A549 (cell line): ENCODE measurements at regions not wholly inside any gene's neighbourhood (a gene's known extent, or its start where the extent isn't known, plus 50 kb on each side); places are given as distances from the start of the nearest gene placed in this dataset.

Experiments used
- ATAC-seq, 2 experiments: fragments of 200-7000 bp in 1 of 2; fragments of >200 bp in 1 of 2; cut with Nextera tagmentation in 1 of 2; cut with Tn5 transposase in 1 of 2; 3 replicates each; pipeline versions ENCODE4 v1.8.0 to v1.9.1; 2018 to 2020; ENCODE audit warnings: mild to moderate bottlenecking in 1 of 2, moderate library complexity in 1 of 2
- CTCF ChIA-PET: fragments of 300-600 bp; sonication (Branson Sonifier 250); formaldehyde crosslinking; extraction: SDS; loops from one replicate; lab custom pipeline; 2021; ENCODE audit warnings: antibody characterized with exemption, inconsistent platforms; lab: Yijun Ruan, JAX
- POLR2A ChIA-PET: fragments of 350-600 bp; formaldehyde crosslinking; extraction: SDS; loops from one replicate; lab custom pipeline; 2021; ENCODE audit warnings: antibody characterized with exemption, inconsistent platforms; lab: Yijun Ruan, JAX
- DNase-seq, 2 experiments: peaks; one replicate each; pipeline versions ENCODE4 v3.0.0 to v3.0.0-alpha.2; 2011 to 2016; ENCODE audit warnings: low read depth in 1 of 2, low spot score in 1 of 2
- FAIRE-seq: peaks from 2 replicates; lab custom pipeline; 2011; peaks lifted over from hg19 to GRCh38; lab: Jason Lieb, UNC
- H3K27ac ChIP-seq, 2 experiments: fragments of >200 bp; sonication (Bioruptor Twin); formaldehyde crosslinking; 3 replicates each; pipeline ENCODE4 v1.5.1; 2016 to 2017
- H3K4me1 ChIP-seq: fragments of >200 bp; sonication (Bioruptor Twin); formaldehyde crosslinking; 3 replicates; pipeline ENCODE4 v1.6.1; 2016
- H3K4me2 ChIP-seq: fragments of >200 bp; sonication (Bioruptor Twin); formaldehyde crosslinking; 3 replicates; pipeline ENCODE4 v1.6.1; 2016
- H3K4me3 ChIP-seq: fragments of >200 bp; sonication (Bioruptor Twin); formaldehyde crosslinking; 3 replicates; pipeline ENCODE4 v1.5.1; 2016
- H3K9me3 ChIP-seq: fragments of >200 bp; sonication (Bioruptor Twin); formaldehyde crosslinking; 3 replicates; pipeline ENCODE4 v1.6.1; 2016
- ATOH8 ChIP-seq: fragments of 250-450 bp; sonication (Bioruptor Pico); IDR thresholded peaks from 2 replicates; pipeline ENCODE4 v1.5.0; 2020; ENCODE audit warnings: low read depth, mild to moderate bottlenecking, moderate library complexity
- BHLHE40 ChIP-seq: IDR thresholded peaks from 2 replicates; pipeline ENCODE4 v1.6.1; 2012; ENCODE audit warnings: low read depth, low read length, inconsistent platforms
- CEBPB ChIP-seq, 2 experiments: fragments of >200 bp in 1 of 2; sonication (Bioruptor Twin) in 1 of 2; formaldehyde crosslinking in 1 of 2; IDR thresholded peaks; 2 replicates each; pipeline ENCODE4 v1.6.1; 2012 to 2016
- CHD2 ChIP-seq: fragments of 150-350 bp; IDR thresholded peaks from 2 replicates; pipeline ENCODE4 v1.6.1; 2014; ENCODE audit warnings: low read length; ENCODE audit not compliant: partially characterized antibody
- EP300 ChIP-seq, 2 experiments: fragments of >200 bp; sonication (Bioruptor Twin); formaldehyde crosslinking; IDR thresholded peaks; 2 replicates in 1 of 2; 3 replicates in 1 of 2; pipeline ENCODE4 v1.6.1; 2016 to 2017
- ESRRA ChIP-seq: fragments of 150-350 bp; IDR thresholded peaks from 2 replicates; pipeline ENCODE4 v1.6.1; 2014; ENCODE audit warnings: mild to moderate bottlenecking, low read length, borderline replicate concordance
- FOSL2 ChIP-seq, 2 experiments: fragments of 450-650 bp in 1 of 2; fragments of >200 bp in 1 of 2; sonication (Bioruptor Twin) in 1 of 2; formaldehyde crosslinking; IDR thresholded peaks; 2 replicates each; pipeline versions ENCODE4 v1.5.0 to v1.6.1; 2016 to 2020; ENCODE audit warnings: mild to moderate bottlenecking in 1 of 2, moderate library complexity in 1 of 2
- HES2 ChIP-seq: fragments of >200 bp; sonication (Bioruptor Twin); formaldehyde crosslinking; IDR thresholded peaks from 2 replicates; pipeline ENCODE4 v1.6.1; 2016
- HOXA7 ChIP-seq: fragments of 250-450 bp; sonication (Bioruptor Pico); IDR thresholded peaks from 2 replicates; pipeline ENCODE4 v1.5.0; 2020; ENCODE audit warnings: mild to moderate bottlenecking, moderate library complexity
- HOXB5 ChIP-seq: fragments of 250-450 bp; sonication (Bioruptor Pico); IDR thresholded peaks from 2 replicates; pipeline ENCODE4 v1.5.0; 2020; ENCODE audit warnings: mild to moderate bottlenecking, moderate library complexity
- JUN ChIP-seq, 2 experiments: fragments of >200 bp; sonication (Bioruptor Twin); formaldehyde crosslinking; IDR thresholded peaks; 2 replicates in 1 of 2; 3 replicates in 1 of 2; pipeline ENCODE4 v1.6.1; 2016 to 2017
- MYC ChIP-seq: IDR thresholded peaks from 2 replicates; pipeline ENCODE4 v1.6.1; 2012; ENCODE audit warnings: mild to moderate bottlenecking, inconsistent platforms, low read length, improper control_type of control experiment, borderline replicate concordance
- NPAS2 ChIP-seq: fragments of 250-450 bp; sonication (Bioruptor Pico); IDR thresholded peaks from 2 replicates; pipeline ENCODE4 v1.8.0; 2022; ENCODE audit warnings: mild to moderate bottlenecking, moderate library complexity, borderline replicate concordance
- POLR2AphosphoS2 ChIP-seq: conservative IDR thresholded peaks from 2 replicates; pipeline ENCODE4 v1.6.1; 2012; ENCODE audit warnings: low read length, improper control_type of control experiment, inconsistent platforms
- RARB ChIP-seq: fragments of 250-450 bp; sonication (Bioruptor Pico); IDR thresholded peaks from 2 replicates; pipeline ENCODE4 v1.8.0; 2021; ENCODE audit warnings: mild to moderate bottlenecking, moderate library complexity
- RCOR1 ChIP-seq: fragments of 150-350 bp; IDR thresholded peaks from 2 replicates; pipeline ENCODE4 v1.6.1; 2014; ENCODE audit warnings: antibody characterized with exemption, low read length, low read depth
- SMC3 ChIP-seq: fragments of >200 bp; sonication (Bioruptor Twin); formaldehyde crosslinking; IDR thresholded peaks from 3 replicates; pipeline ENCODE4 v1.6.1; 2018; ENCODE audit warnings: inconsistent platforms
- SREBF2 ChIP-seq: fragments of 450-650 bp; IDR thresholded peaks from 2 replicates; pipeline ENCODE4 v1.6.1; 2014; ENCODE audit warnings: mild to moderate bottlenecking, moderate library complexity
- ZC3H11A ChIP-seq: fragments of 450-650 bp; IDR thresholded peaks from 2 replicates; pipeline ENCODE4 v1.6.1; 2014; ENCODE audit warnings: antibody characterized with exemption, mild to moderate bottlenecking
- ZFP36 ChIP-seq: fragments of 450-650 bp; IDR thresholded peaks from 2 replicates; pipeline ENCODE4 v1.6.1; 2014; ENCODE audit warnings: borderline replicate concordance; ENCODE audit not compliant: partially characterized antibody
- WGBS: methylation state at CpG from one replicate; pipeline ENCODE4 v1.1.6; 2017; ENCODE audit errors: missing lambda C conversion rate; 5-methylcytosine and 5-hydroxymethylcytosine counted together
- TF ChIP-seq, protein P1 (sequence below): fragments of 150-350 bp; IDR thresholded peaks from 2 replicates; pipeline ENCODE4 v1.6.1; 2014; ENCODE audit warnings: low read depth, mild to moderate bottlenecking, low read length
- TF ChIP-seq, protein P2 (sequence below): IDR thresholded peaks from 2 replicates; pipeline ENCODE4 v1.6.1; 2012
- TF ChIP-seq, protein P3 (sequence below): fragments of 250-450 bp; sonication (Bioruptor Pico); IDR thresholded peaks from 2 replicates; pipeline ENCODE4 v1.5.0; 2021; ENCODE audit warnings: mild to moderate bottlenecking, moderate library complexity, borderline replicate concordance

- H3K4me1 ChIP-seq, result no peaks in the 10 kb centered on the region
- ChIA-PET CTCF (no interaction called here), POLR2A (no interaction called here)
- no peaks in the 10 kb centered on the region; the same call in 2 of the 3 replicates for H3K9me3 ChIP-seq
- no peak overlapping the region for H3K4me3 ChIP-seq
- FAIRE-seq, result no peak
- WGBS, result 2% methylated on average over 2 of the region's 2 CpGs
- DNase-seq, result no peak
- ATAC-seq, result no peak
- TF ChIP-seq HOXA7 (CRISPR knock-in tag) (no peak), RARB (CRISPR knock-in tag) (no peak), FOSL2 (IDR thresholded peaks at IDR 0.05) (no peak), FOSL2 (CRISPR knock-in tag; IDR thresholded peaks at IDR 0.05) (no peak), RCOR1 (no peak), ZFP36 (no peak), BHLHE40 (no peak), POLR2AphosphoS2 (no peak), SREBF2 (no peak), ATOH8 (CRISPR knock-in tag) (no peak), ESRRA (no peak), MYC (no peak), ZC3H11A (no peak), JUN (IDR thresholded peaks at IDR 0.05) (no peak), EP300 (IDR thresholded peaks at IDR 0.05) (no peak), SMC3 (no peak), HES2 (no peak), NPAS2 (CRISPR knock-in tag) (no peak), CEBPB (IDR thresholded peaks at IDR 0.05) (no peak)
- TF ChIP-seq, protein P1, sequence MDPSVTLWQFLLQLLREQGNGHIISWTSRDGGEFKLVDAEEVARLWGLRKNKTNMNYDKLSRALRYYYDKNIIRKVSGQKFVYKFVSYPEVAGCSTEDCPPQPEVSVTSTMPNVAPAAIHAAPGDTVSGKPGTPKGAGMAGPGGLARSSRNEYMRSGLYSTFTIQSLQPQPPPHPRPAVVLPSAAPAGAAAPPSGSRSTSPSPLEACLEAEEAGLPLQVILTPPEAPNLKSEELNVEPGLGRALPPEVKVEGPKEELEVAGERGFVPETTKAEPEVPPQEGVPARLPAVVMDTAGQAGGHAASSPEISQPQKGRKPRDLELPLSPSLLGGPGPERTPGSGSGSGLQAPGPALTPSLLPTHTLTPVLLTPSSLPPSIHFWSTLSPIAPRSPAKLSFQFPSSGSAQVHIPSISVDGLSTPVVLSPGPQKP, result no peak
- TF ChIP-seq, protein P2, sequence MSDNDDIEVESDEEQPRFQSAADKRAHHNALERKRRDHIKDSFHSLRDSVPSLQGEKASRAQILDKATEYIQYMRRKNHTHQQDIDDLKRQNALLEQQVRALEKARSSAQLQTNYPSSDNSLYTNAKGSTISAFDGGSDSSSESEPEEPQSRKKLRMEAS, result no peak
- TF ChIP-seq, all 56 proteins: peak for 0
- H3K27ac ChIP-seq, result no peak overlapping the region
- H3K4me2 ChIP-seq, result no peak overlapping the region
Measured at GRCh38 chr20:55478724-55479450, 526.4 kb downstream of the CBLN4 start.

GRCh38 chr20:55472704-55473103 lies 532.6 kb downstream of the CBLN4 start:
- ATAC-seq (no peak), FAIRE-seq (no peak), DNase-seq (no peak)
- no peak for TF ChIP-seq HOXB5
- TF ChIP-seq CHD2, result no peak
- TF ChIP-seq, protein P3, sequence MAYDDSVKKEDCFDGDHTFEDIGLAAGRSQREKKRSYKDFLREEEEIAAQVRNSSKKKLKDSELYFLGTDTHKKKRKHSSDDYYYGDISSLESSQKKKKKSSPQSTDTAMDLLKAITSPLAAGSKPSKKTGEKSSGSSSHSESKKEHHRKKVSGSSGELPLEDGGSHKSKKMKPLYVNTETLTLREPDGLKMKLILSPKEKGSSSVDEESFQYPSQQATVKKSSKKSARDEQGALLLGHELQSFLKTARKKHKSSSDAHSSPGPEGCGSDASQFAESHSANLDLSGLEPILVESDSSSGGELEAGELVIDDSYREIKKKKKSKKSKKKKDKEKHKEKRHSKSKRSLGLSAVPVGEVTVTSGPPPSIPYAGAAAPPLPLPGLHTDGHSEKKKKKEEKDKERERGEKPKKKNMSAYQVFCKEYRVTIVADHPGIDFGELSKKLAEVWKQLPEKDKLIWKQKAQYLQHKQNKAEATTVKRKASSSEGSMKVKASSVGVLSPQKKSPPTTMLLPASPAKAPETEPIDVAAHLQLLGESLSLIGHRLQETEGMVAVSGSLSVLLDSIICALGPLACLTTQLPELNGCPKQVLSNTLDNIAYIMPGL (CRISPR knock-in tag), result no peak
- TF ChIP-seq, protein P2, result no peak
- Histone ChIP-seq H3K9me3 (no peaks in the 10 kb centered on the region; the same call in 2 of the 3 replicates), H3K4me2 (no peak overlapping the region), H3K27ac (no peak overlapping the region), H3K4me3 (no peak overlapping the region), H3K4me1 (no peaks in the 10 kb centered on the region)
- ChIA-PET POLR2A (no interaction called here), CTCF (no interaction called here)
- 3% methylated on average over 4 of the region's 4 CpGs for WGBS
